ENCODE measurements at regions not wholly inside any gene's neighbourhood (a gene's known extent, or its start where the extent isn't known, plus 50 kb on each side); places are given as distances from the start of the nearest gene placed in this dataset.

DNA sequence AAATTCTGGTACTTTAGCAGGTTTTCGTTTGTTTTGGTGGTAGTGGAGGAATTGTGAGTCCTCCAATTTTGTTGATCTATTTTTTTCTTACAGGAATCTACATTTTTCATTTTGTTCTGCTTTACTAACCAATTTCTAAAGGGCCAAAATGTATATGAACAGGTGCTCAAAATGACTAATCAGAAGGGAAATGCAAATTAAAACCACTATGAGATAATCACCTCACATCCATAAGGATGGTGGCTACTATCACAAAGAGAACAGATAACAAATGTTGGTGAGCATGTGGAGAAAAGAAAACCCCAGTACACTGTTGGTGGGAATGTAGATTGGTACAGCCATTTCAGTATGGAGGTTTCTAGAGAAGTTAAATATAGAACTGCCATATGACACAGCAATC, 134.2 kb downstream of the LMO4 start:
- POLR2A ChIA-PET, result no interaction called here
- Mint-ChIP-seq H3K36me3 (ENCODE audit: low read depth) (no peaks in the 10 kb centered on the region), H3K27me3 (peaks cover 7% of the 10 kb centered on the region), H3K9me3 (peaks cover 4% of the 10 kb centered on the region), H3K27ac (no peak overlapping the region), H3K4me3 (no peak overlapping the region), H3K4me1 (ENCODE audit: low read depth) (no peaks in the 10 kb centered on the region)
- CTCF ChIA-PET, result no interaction called here
- no peak overlapping the region for H3K27ac ChIP-seq (ENCODE audit: low read depth in 1 of 2, low read length in 2 of 2)
- no peaks in the 10 kb centered on the region for H3K27me3 ChIP-seq (ENCODE audit: control insufficient read depth in 1 of 2, insufficient read depth in 2 of 2, low read length in 2 of 2)
- ATAC-seq (ENCODE audit: poor library complexity), result no peak
- H3K4me1 ChIP-seq (ENCODE audit: insufficient read depth, low read length), result no peaks in the 10 kb centered on the region
- DNase-seq, result no peak
- intact Hi-C loops (cut with DNase I, micrococcal nuclease), result no loop called here
- H3K36me3 ChIP-seq (ENCODE audit: insufficient read depth, low read length), result no peaks in the 10 kb centered on the region
- TF ChIP-seq, protein P1, sequence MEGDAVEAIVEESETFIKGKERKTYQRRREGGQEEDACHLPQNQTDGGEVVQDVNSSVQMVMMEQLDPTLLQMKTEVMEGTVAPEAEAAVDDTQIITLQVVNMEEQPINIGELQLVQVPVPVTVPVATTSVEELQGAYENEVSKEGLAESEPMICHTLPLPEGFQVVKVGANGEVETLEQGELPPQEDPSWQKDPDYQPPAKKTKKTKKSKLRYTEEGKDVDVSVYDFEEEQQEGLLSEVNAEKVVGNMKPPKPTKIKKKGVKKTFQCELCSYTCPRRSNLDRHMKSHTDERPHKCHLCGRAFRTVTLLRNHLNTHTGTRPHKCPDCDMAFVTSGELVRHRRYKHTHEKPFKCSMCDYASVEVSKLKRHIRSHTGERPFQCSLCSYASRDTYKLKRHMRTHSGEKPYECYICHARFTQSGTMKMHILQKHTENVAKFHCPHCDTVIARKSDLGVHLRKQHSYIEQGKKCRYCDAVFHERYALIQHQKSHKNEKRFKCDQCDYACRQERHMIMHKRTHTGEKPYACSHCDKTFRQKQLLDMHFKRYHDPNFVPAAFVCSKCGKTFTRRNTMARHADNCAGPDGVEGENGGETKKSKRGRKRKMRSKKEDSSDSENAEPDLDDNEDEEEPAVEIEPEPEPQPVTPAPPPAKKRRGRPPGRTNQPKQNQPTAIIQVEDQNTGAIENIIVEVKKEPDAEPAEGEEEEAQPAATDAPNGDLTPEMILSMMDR (IDR thresholded peaks at IDR 0.05), result no peak
- H3K9me3 ChIP-seq (ENCODE audit: control insufficient read depth in 1 of 2, insufficient read depth in 1 of 2, low read length in 2 of 2), result no peaks in the 10 kb centered on the region
- no peak overlapping the region for H3K4me3 ChIP-seq (ENCODE audit: low read length)

DNA sequence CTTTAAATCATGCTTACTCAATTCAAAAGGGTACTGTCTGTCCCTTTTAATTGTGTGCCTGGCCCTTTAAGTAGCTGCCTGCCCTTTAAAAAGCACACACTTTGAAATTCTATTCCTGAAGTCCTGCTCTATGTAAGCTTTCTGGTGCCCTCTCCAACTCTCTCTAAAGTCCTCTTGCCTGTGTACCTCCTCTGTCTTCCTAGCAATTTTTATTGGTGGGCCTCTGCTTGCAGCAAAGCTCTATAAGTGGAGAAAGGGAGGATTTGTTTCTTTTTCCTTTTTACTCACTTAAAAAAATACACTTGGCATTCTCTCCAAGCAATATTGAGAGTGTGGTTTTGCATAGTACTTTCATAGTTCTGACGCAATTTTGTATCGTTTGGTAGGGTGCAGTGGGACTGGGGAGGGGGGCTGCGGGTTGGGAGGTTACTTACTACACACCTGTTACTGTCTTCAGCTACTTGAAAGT, 135.4 kb downstream of the LMO4 start:
- no peak for ATAC-seq (ENCODE audit: poor library complexity)
- POLR2A ChIA-PET, result no interaction called here

DNA sequence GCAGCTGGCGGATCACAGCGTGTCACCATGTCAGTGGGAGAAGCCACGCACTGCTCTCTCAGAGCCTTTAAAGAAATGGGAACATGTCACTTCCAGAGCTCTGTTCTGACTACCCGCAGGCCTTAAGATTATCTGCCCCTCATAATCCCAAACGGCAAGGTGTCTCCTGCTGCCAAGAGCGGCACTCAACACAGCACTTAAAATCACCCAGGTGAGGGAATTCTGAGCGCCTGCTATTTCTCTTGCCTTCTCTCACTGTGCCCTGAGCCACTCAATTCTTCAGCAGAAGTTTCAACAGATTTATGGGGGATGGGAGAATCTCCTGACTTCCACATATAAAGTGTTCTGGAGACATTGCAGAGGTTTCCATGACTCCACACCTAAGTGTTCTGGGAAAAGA, 137.9 kb downstream of the LMO4 start:
- Histone ChIP-seq H3K9me3 (ENCODE audit: control insufficient read depth in 1 of 2, insufficient read depth in 1 of 2, low read length in 2 of 2) (no peaks in the 10 kb centered on the region), H3K4me3 (ENCODE audit: low read length) (no peak overlapping the region), H3K36me3 (ENCODE audit: insufficient read depth, low read length) (no peaks in the 10 kb centered on the region), H3K27me3 (ENCODE audit: control insufficient read depth in 1 of 2, insufficient read depth in 2 of 2, low read length in 2 of 2) (no peaks in the 10 kb centered on the region), H3K4me1 (ENCODE audit: insufficient read depth, low read length) (no peaks in the 10 kb centered on the region), H3K27ac (ENCODE audit: low read depth in 1 of 2, low read length in 2 of 2) (no peak overlapping the region)
- Mint-ChIP-seq H3K4me1 (ENCODE audit: low read depth) (no peaks in the 10 kb centered on the region), H3K36me3 (ENCODE audit: low read depth) (no peaks in the 10 kb centered on the region), H3K9me3 (no peaks in the 10 kb centered on the region), H3K27me3 (peaks cover 7% of the 10 kb centered on the region), H3K4me3 (no peak overlapping the region), H3K27ac (no peak overlapping the region)
- ATAC-seq (ENCODE audit: poor library complexity) (no peak), DNase-seq (no peak)
- ChIA-PET POLR2A (no interaction called here), CTCF (interaction anchor here (0.9 kb wide), 1 partner anchor 8 kb away, joined by 3 read pairs; no protein-coding TSS in a partner anchor)
- TF ChIP-seq, protein P1 (IDR thresholded peaks at IDR 0.05), result no peak
- intact Hi-C loops (cut with DNase I, micrococcal nuclease), result no loop called here

More for the DNA sequence above, 135.4 kb downstream of the LMO4 start:
- TF ChIP-seq, protein P1 (IDR thresholded peaks at IDR 0.05), result no peak
- H3K27ac Mint-ChIP-seq, result no peak overlapping the region
- Histone ChIP-seq H3K4me1 (ENCODE audit: insufficient read depth, low read length) (no peaks in the 10 kb centered on the region), H3K36me3 (ENCODE audit: insufficient read depth, low read length) (no peaks in the 10 kb centered on the region), H3K4me3 (ENCODE audit: low read length) (no peak overlapping the region), H3K27me3 (ENCODE audit: control insufficient read depth in 1 of 2, insufficient read depth in 2 of 2, low read length in 2 of 2) (no peaks in the 10 kb centered on the region), H3K9me3 (ENCODE audit: control insufficient read depth in 1 of 2, insufficient read depth in 1 of 2, low read length in 2 of 2) (no peaks in the 10 kb centered on the region), H3K27ac (ENCODE audit: low read depth in 1 of 2, low read length in 2 of 2) (no peak overlapping the region)
- intact Hi-C loops (cut with DNase I, micrococcal nuclease), result no loop called here
- H3K4me3 Mint-ChIP-seq, result no peak overlapping the region
- DNase-seq, result no peak
- no peaks in the 10 kb centered on the region for H3K4me1 Mint-ChIP-seq (ENCODE audit: low read depth)
- no peaks in the 10 kb centered on the region for H3K36me3 Mint-ChIP-seq (ENCODE audit: low read depth)
- peaks cover 7% of the 10 kb centered on the region for H3K27me3 Mint-ChIP-seq
- CTCF ChIA-PET, result no interaction called here
- H3K9me3 Mint-ChIP-seq, result peaks cover 4% of the 10 kb centered on the region

All from CD4-positive, alpha-beta T cell (primary cell).